Activated CD8-positive, alpha-beta memory T cell treated with anti-CD3 and anti-CD28 coated beads, Interleukin-2, amount 50 U/mL, for 1 hour (primary cell): ENCODE measurements at regions not wholly inside any gene's neighbourhood (a gene's known extent, or its start where the extent isn't known, plus 50 kb on each side); places are given as distances from the start of the nearest gene placed in this dataset.

Source experiments
- DNase-seq: peaks from one replicate; pipeline ENCODE4 v3.0.0-alpha.2; 2020; ENCODE audit errors: extremely low read depth

DNA sequence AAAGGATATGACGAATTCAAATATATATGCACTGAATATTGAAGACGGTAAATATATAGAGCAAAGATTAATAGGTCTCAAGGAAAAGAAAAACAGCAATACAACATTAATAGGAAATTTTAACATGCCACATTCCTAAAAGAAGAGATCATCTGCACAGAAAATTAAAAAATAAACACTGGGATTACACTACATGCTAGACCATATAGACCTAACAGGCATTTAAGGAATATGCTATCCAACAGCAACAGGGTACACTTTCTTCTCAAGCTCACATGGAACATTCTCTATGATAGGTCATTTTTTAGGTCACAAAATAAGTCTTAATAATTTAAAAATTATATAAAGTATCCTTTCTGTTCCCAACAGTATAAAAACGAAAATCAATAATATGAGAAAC lies 1038.3 kb downstream of the KCNT2 start:
- no peak for DNase-seq

DNA sequence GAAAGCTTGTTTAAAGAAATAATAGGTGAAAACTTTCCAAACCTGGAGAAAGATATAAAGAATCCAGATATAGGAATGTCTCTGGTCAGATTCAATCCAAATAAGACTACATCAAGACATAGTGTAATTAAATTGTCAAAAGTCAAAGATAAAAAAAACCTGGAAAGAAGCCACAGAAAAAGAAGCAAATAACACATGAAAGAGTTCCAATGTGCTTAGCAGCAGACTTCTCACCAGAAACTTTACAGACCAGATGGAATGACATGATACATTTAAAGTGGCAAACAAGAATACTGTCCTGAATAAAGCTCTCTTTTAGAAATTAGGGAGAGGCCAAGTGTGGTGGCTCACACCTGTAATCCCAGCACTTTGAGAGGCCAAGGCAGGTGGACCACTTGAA lies 1039.9 kb downstream of the KCNT2 start:
- no peak for DNase-seq

DNA sequence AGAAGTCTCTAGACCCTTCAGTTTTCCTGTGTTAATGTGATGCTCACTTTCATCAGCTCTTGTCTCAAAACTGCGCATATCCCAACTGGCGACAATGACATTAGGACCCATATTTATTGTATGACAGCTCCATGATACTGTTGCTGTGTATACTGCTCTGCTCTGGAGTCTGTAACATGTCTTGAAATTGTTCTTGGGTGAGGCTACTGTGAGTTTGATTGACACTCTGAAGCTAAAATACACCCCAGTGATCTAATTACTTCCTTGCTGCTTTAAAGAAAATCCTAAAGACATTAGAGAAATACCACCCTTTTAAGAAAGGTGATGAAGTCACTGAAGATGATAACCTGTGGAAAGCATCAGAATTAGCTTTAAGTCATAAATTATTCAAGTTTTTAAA lies 1046.2 kb downstream of the KCNT2 start:
- DNase-seq: no peak

DNA sequence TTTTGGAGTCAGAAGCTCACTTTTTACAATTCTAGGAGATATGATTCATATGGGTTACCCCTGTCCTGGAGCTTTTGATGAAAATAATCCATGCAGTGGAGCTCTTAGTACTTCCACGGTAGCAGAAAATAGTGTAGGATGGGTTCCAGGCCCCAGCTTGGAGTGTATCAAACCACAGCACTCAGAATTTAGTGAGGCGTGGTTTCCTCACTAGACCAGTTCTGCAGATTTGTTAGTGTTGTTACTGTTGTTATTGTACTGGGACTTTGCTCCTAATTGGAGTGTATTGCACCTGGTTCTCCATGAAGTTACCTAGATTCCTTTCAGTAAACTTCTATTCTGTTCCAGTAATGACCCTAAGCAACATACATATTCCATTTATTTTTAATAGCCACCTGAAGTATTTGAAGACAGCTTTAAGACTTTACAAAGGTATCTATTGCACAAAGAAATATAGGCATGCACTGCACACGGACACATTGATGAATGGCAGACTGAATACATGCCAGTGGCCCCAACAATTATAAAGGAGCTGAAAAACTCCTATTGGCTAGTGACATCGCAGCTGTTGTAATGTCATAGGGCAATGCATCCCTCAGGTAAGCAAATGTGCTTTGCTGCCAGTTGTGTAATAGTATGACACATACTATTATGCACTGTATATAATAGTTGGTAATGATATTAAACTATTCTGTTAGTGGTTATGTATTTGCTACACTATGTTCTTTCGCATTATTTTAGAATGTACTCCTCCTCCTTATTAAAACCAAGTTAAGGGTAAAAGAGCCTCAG lies 1058.0 kb downstream of the KCNT2 start:
- DNase-seq: no peak

DNA sequence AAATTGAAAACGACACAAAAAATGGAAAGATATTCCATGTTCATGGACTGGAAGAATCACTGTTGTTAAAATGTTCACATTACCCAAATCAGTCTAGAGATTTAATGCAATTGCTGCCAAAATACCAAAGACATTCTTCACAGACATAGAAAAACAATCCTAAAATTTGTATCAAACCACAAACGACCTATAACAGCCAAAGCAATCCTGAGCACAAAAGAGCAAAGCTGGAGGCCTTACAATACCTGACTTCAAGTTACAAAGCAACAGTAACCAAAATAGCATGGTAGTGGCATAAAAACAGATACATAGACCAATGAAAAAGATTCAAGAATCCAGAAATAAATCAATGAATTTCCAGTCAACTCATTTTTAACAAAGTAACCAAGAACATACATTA lies 1077.3 kb downstream of the KCNT2 start:
- no peak for DNase-seq

DNA sequence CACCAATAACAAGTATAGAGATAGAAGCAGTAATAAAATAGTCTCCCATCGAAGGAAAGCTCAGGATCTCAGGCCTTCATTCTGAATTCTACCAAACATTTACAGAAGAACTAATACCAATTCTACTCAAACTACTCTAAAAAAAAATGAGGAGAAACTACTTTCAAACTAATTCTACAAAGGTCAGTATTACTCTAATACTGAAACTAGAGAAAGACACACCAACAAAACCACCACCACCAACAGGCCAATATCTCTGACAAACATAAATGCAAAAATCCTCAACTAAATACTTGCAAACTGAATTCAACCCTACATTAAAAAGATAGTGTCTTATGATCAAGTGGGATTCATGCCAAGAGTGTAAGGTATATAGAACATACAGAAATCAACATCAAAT lies 1078.4 kb downstream of the KCNT2 start:
- DNase-seq: no peak

DNA sequence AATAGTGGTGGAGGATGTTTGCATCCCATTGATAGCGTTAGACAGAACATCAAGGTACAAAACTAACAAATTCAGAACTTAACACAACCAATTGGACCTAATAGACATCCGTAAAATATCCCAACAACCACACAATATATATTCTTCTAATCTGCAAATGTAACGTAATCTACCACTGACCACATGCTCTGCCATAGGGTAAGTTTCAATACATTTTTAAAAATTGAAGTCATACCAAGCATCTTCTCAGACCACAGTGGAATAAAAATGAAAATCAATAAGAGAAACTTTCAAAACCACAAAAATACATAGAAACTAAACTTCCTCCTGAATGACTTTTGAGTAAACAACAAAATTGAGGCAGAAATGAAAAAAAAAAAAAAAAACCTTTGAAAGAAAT lies 1087.5 kb downstream of the KCNT2 start:
- no peak for DNase-seq

DNA sequence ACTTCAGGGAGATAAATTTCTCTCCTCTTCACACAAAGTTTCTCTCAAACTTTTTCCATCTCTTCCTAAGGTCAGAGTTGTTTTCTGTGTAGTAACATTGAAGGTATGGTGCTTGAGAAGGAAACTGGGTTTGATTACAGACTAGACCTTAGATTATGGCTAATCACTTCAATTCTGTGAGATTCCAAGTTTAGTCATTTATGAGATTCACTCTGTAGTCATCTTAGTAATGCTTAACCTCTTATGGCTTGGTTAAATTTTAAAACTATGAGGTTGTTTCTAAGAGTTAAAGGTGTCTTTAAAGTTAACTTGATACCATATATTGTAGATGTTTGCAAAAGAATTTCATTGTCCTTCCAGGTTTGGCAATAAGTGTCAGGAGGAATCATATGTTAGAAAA lies 1092.2 kb downstream of the KCNT2 start:
- DNase-seq: no peak

DNA sequence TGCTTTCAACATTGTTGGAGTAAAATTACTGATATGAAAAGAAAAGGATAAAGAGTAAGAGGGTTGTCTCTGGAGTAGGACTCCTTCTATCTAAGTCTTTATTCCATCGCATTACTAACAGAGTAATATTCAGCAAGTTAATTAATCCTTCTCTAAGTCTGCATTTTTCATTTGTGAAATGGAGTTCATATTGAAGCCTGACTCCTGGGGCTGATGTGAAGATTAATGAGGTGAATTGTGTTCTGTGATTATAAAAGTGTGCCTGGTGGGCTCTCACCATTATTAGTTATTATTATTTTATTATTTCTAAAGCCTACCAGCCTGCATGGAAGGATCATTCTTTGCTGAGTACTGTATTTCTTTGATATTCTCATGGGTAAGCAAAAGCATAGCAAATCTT lies 1096.7 kb downstream of the KCNT2 start:
- no peak for DNase-seq

DNA sequence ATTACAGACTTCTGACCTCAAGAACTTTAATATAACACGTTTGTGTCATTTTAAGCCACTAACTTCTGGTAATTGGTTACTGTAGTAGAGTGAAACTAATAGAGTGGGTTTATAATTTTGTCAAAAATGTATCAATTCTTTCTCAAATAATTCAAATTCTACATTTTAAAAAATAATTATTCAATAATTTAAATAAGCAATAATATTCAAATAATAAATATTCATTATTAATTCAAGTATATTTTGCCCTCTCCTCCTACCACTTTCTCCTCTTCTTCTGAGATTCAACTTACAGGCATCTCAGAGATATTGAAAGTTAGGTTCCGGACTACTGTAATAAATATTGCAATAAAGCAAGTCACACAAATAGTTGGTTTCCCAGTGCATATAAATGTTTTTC lies 1107.1 kb downstream of the KCNT2 start:
- no peak for DNase-seq

DNA sequence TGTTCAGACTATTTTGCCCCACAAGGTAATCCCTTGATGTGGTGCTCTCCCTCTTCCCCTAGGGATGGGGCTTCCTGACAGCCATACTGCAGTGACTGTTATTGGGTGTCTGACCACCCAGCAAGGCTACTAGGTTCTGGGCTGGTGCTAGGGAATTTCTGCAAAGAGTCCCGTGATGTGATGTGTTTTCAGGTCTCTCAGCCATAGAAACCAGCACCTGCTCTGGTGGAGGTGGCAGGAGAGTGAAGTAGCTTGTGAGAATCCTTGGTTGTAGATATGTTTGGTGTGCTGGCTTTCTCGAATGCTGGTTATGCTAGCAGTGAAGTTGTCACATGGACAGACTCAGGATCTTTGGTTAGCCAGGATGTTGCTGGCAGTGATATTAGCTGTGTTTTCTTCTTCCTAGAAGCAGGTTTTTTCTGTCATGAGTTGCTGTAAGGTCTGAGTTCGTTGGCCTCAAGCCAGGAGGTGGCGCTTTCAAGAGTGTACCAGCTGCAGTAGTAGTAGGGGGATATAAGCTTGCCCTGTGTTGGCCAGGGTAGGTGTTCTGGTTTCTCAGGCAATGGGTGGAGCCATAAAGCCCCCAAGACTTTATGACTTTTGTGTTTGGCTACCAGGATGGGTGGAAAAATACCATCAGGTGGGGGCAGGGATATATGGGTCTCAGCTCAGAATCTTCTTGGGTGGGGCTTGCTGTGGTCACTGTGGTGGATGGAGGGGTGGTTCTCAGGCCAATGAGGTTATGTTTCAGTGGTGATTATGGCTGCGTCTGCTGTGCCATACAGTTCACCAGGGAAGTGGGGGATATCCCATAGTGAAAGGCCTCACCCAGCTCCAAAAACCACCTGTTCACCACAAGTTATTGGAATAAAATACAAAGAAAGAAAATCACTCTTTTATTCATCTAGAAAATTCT lies 1112.3 kb downstream of the KCNT2 start:
- no peak for DNase-seq

DNA sequence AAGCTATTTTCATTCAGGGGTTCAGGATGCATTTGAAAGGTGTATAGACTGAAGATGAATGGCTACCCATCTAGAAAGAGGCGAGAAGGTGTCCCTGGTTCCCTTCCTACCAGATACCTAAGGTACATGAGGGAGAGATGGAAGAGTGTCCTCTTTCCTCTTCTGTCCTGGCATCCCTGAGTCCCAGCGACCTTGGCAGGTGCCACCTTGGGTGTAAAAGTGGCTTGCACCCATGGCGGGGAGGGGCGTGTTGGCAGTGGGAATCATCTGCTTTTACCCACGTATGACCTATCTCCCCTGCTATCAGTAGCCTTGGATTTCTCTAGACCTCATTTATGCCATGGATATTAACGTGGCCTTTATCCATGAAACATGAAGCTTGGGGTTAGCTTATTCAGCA lies 1126.1 kb downstream of the KCNT2 start:
- DNase-seq: no peak

DNA sequence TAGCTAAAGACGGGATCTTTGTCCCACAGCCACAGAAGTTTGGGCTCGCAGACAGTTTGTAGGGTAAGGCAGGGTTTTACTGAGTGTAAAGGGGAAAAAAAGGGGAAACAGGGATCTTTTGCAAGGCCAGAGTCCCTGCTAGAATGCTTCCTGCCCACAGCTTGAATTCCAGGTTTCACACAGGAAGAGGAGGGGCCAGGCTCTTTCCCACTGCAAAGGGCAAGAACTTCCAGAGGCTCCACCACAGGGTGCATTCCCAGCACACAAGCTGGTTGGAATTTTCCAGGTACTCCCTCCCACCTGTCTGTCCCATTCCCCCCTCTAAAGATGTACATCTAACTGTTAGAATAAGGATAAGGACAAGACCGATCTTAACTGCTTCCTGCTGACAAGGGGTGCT lies 1126.9 kb downstream of the KCNT2 start:
- no peak for DNase-seq

DNA sequence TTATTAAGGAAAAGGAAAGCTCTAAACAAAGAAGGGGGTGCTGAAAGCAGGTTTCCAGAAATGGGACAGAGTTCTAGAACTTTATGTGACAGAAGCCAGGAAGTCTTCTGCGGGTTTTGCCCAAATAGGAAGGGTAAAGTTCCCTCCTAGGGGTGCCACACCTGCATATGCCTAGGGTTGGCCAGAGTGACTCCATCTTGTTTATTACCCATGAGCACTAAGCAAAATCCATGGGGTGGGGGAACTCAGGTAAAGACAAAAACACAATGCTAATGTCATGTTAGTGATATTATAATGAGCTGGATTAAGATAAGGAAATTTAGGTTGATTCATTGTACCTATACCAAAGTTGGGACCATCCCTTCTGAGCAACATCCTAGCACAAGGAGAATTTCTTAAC lies 1132.7 kb downstream of the KCNT2 start:
- no peak for DNase-seq

DNA sequence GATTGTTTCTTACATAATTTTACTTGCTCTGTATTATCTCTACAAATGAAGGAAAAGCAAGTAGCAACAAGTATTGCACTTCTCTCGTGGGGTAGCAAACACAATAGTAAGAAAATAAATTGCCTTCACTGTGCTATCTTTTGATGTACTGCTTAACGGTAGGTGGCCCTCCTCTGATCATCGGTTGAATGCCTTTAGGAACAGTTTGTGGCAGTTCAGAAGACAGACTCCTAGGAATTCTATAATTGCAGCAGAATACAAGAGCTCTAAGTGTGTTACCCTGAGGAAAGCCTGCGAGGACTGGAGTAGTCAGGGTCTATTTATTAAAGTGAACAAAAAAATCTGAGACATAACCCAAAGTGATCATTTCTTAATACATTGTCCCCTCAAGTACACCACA lies 1135.9 kb downstream of the KCNT2 start:
- no peak for DNase-seq

DNA sequence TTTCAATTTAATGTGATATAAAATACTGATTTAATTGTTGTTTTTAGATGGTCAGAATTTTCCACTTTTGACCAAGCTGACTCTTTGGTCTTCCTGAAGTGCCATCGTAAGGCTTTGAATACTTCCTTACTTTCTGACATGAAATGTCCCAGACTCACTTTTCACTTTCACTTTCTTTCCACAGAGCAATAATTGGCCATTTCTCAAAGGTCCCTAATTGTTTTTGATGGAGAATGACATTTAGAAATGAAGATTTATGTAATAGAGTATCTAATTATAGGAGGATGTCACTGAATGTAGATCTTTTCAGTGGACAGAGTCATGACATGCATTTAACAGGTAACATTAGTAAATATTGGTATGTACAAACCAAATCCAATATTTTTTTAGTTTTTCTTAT lies 1141.6 kb downstream of the KCNT2 start:
- DNase-seq: no peak

DNA sequence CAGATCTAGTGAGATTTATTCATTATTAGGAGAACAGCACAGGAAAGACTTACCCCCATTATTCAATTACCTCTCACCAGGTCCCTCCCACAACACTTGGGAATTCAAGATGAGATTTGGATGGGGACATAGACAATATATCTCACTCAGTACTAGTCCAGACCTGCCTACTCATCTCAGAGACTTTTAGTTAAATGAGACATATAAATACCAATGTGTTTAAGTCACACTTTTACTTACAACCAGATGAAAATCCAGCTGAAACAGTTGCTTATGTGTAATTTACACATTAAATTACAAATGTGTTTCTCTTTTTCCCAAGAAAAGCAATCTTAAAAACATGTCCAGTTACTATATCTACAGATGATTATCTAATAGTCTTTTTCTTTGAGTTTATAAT lies 1145.6 kb downstream of the KCNT2 start:
- DNase-seq: no peak

DNA sequence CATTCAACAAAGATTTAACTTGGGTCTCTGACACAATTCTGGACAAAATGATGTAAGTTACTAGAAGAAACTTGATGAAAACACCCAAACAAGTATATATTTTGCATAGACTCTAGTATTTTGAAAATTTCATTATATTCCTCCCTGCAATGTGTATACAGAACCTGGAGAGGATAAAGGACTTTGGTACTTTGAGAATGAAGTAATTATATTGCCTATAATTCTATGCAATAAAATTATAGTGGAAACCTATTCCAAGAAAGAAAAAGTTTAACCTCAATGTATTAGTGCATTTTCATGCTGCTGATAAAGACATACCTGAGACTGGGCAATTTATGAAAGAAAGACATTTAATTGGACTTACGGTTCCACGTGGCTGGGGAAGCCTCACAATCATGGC lies 1146.1 kb downstream of the KCNT2 start:
- no peak for DNase-seq

DNA sequence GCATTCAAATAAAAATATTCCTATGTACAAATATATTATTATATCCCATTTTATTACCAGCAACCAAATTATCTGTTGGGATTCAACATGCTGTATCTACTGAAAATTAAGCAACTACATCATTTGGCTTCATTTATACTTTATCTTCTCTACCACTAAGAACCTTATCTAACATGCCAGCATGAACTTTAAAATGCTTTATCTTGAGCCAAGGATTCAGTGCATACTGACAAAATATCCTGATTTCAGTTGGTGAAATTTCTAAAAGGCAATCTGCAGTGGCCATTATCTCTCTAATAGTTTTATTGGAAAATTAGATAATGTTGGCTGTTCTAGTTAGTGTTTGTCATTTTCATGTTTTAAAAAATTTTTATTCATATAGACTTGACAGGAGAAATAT lies 1149.9 kb downstream of the KCNT2 start:
- DNase-seq: no peak

DNA sequence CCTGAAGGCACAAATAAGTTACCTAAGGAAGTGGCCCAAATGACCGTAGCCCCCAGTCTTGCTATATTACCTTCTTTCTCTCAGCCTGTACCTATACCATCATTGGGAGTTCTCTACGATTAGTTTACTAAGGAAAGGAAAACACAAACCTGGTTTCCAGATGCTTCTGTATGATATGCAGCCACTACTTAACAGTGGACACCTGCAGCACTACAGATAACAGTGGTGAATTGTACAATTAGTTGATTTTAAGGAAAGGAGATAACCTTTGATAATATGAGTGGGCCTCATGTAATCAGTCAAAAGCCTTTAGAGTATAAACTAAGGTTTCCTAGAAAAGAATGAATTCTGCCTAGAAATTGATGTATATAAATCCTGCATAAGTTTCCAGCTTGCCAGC lies 1157.4 kb downstream of the KCNT2 start:
- DNase-seq: no peak

DNA sequence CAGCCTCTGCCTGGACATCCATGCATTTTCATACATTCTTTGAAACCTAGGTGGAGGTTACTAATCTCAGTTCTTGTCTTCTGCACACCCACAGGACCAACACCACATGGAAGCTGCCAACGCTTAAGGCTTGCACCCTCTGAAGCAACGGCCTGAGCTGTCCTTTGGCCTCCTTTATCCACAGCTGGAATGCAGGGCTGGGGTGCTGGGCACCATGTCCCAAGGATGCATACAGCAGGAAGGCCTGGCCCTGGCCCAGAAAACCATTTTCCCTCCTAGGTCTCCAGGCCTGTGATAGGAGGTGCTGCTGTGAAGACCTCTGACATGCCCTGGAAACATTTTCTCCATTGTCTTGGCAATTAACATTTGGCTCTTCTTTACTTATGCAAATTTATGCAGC lies 1168.6 kb downstream of the KCNT2 start:
- DNase-seq: no peak

DNA sequence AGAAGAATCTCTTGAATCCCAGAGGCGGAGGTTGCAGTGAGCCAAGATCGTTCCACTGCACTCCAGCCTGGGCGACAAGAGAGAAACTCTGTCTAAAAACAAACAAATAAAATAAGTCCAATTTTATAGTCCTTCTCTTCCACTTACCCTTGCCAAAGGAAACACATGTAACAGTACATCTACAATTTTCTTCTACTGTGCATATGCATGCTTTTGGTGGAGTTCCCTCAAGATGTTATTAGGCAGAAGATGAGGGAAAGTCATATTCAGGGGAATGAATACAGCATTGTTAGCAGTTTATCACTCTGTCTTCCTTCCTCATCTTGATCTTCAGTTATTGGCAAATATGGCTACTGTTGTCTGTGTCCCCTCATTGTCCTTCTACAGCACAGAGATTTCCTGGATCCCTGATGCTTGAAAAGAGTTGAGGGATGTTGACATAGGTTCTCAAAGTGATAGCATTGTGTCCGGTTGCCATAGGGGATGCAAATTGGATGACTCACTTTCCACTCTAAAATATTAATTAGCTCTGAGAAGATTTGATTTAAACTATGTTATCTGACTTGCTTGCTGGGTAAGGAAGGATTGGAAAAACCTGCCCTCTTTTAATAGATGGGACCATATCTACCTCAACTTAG lies 1173.6 kb downstream of the KCNT2 start:
- DNase-seq: no peak

DNA sequence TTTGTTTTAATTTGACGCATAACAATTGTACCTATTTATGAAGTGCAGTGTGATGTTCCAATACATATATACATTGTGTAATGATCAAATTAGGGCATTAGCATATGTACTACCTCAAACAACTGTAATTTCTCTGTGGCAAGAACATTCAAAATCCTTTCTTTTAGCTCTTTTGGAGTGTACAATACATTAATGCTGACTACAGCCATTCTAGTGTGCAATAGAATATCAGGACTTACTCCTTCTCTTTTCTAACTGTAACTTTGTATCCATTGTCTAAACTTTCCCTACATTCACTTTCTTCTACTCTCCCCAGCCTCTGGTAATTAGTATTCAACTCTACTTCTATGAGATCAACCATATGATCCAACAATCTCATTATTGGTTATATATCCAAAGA lies 1177.4 kb downstream of the KCNT2 start:
- no peak for DNase-seq
